HepG2 (cell line): ENCODE measurements at regions not wholly inside any gene's neighbourhood (a gene's known extent, or its start where the extent isn't known, plus 50 kb on each side); places are given as distances from the start of the nearest gene placed in this dataset.
A peak's percentile ranks its signal among the peaks of the same experiment; 100 is the strongest.

Experiments used
- CBX1 ChIP-seq: IDR thresholded peaks from one replicate; pipeline ENCODE4 v1.6.1; 2016; ENCODE audit warnings: antibody characterized with exemption, low read depth
- GABPB1 ChIP-seq: IDR thresholded peaks from 2 replicates; pipeline ENCODE4 v1.6.1; 2016; ENCODE audit warnings: mild to moderate bottlenecking, missing genetic modification reagents, moderate library complexity, missing compliant biosample characterization
- HNRNPL ChIP-seq: fragments of 200-400 bp; formaldehyde crosslinking; IDR thresholded peaks from 2 replicates; pipeline ENCODE4 v1.6.1; 2017; ENCODE audit warnings: mild to moderate bottlenecking, low read depth, low read length
- MTF2 ChIP-seq: sonication (generic); formaldehyde crosslinking; IDR thresholded peaks from 2 replicates; pipeline ENCODE4 v1.5.0; 2020; ENCODE audit warnings: missing genetic modification reagents, borderline replicate concordance
- RBAK ChIP-seq: sonication (generic); formaldehyde crosslinking; IDR thresholded peaks from 2 replicates; pipeline ENCODE4 v1.5.1; 2020; ENCODE audit warnings: mild to moderate bottlenecking, missing genetic modification reagents
- XRCC5 ChIP-seq: fragments of 200-400 bp; formaldehyde crosslinking; optimal IDR thresholded peaks from 2 replicates; pipeline ENCODE3; 2017; ENCODE audit warnings: mild to moderate bottlenecking, low read length
- ZNF430 ChIP-seq: sonication (generic); formaldehyde crosslinking; IDR thresholded peaks from 2 replicates; pipeline ENCODE4 v1.9.0; 2021; ENCODE audit warnings: mild to moderate bottlenecking, missing genetic modification reagents
- ZNF749 ChIP-seq: sonication (generic); formaldehyde crosslinking; IDR thresholded peaks from 2 replicates; pipeline ENCODE4 v1.8.0; 2022; ENCODE audit warnings: mild to moderate bottlenecking, missing genetic modification reagents, moderate library complexity, borderline replicate concordance
- TF ChIP-seq, protein P1 (sequence below): sonication (generic); formaldehyde crosslinking; IDR thresholded peaks from 2 replicates; pipeline ENCODE4 v1.4.0; 2020; ENCODE audit warnings: missing genetic modification reagents, mild to moderate bottlenecking, borderline replicate concordance
- TF ChIP-seq, protein P2 (sequence below): sonication (generic); formaldehyde crosslinking; IDR thresholded peaks from 2 replicates; pipeline ENCODE4 v1.5.1; 2020; ENCODE audit warnings: missing genetic modification reagents, mild to moderate bottlenecking, borderline replicate concordance
- TF ChIP-seq, protein P3 (sequence below): IDR thresholded peaks from 2 replicates; pipeline ENCODE4 v1.6.1; 2018; ENCODE audit warnings: missing genetic modification reagents, mild to moderate bottlenecking, missing compliant biosample characterization
- TF ChIP-seq, protein P4 (sequence below): sonication (generic); formaldehyde crosslinking; IDR thresholded peaks from 2 replicates; pipeline ENCODE4 v1.8.0; 2022; ENCODE audit warnings: mild to moderate bottlenecking, missing genetic modification reagents, moderate library complexity
- TF ChIP-seq, protein P5 (sequence below): sonication (generic); formaldehyde crosslinking; IDR thresholded peaks from 2 replicates; pipeline ENCODE4 v1.4.0; 2020; ENCODE audit warnings: missing genetic modification reagents, borderline replicate concordance
- TF ChIP-seq, protein P6 (sequence below): sonication (generic); formaldehyde crosslinking; IDR thresholded peaks from 2 replicates; pipeline ENCODE4 v1.9.0; 2021; ENCODE audit warnings: missing genetic modification reagents, borderline replicate concordance
- TF ChIP-seq, protein P7 (sequence below): sonication (generic); formaldehyde crosslinking; IDR thresholded peaks from 2 replicates; pipeline ENCODE4 v1.8.0; 2022; ENCODE audit warnings: mild to moderate bottlenecking, missing genetic modification reagents; ENCODE audit not compliant: insufficient replicate concordance
- TF ChIP-seq, protein P8 (sequence below): sonication (generic); formaldehyde crosslinking; IDR thresholded peaks from 2 replicates; pipeline ENCODE4 v1.4.0; 2020; ENCODE audit warnings: mild to moderate bottlenecking, missing genetic modification reagents

DNA sequence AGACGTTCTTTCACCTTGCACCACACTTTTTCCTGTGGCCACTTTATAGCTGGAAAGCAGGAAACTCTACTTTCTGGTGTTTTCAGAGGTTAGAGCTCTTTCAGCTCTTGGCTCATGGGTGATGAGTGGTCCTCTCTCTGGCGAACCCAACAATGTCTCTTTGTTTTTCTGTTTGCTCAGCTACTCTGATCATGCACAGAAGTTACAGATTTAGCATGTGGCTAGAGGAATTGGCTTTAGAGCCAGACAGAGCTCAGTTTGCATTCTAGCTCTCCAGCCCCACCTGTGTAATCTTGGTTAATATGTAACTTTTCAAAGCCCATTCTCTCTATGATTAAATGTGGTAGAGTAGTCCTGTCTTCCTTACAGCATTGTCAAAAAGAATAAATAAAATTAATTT, 225.2 kb downstream of the HAPSTR1 start (continued):
- TF ChIP-seq, protein P1, sequence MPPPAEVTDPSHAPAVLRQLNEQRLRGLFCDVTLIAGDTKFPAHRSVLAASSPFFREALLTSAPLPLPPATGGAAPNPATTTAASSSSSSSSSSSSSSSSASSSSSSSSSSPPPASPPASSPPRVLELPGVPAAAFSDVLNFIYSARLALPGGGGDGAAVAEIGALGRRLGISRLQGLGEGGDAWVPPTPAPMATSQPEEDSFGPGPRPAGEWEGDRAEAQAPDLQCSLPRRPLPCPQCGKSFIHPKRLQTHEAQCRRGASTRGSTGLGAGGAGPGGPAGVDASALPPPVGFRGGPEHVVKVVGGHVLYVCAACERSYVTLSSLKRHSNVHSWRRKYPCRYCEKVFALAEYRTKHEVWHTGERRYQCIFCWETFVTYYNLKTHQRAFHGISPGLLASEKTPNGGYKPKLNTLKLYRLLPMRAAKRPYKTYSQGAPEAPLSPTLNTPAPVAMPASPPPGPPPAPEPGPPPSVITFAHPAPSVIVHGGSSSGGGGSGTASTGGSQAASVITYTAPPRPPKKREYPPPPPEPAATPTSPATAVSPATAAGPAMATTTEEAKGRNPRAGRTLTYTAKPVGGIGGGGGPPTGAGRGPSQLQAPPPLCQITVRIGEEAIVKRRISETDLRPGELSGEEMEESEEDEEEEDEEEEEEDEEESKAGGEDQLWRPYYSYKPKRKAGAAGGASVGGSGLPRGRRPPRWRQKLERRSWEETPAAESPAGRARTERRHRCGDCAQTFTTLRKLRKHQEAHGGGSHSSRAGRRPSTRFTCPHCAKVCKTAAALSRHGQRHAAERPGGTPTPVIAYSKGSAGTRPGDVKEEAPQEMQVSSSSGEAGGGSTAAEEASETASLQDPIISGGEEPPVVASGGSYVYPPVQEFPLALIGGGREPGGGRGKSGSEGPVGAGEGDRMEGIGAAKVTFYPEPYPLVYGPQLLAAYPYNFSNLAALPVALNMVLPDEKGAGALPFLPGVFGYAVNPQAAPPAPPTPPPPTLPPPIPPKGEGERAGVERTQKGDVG (CRISPR knock-in tag) = no peak
- TF ChIP-seq MTF2 (CRISPR knock-in tag) (no peak), GABPB1 (0 out of 2 replicates have a peak, but pooled peaks have one; percentile 9), ZNF430 (no peak), CBX1 (no peak), RBAK (CRISPR knock-in tag) (0 out of 2 replicates have a peak, but pooled peaks have one; percentile 52), XRCC5 (peak; percentile 41), ZNF749 (CRISPR knock-in tag) (no peak), HNRNPL (no peak)
- TF ChIP-seq, protein P2, sequence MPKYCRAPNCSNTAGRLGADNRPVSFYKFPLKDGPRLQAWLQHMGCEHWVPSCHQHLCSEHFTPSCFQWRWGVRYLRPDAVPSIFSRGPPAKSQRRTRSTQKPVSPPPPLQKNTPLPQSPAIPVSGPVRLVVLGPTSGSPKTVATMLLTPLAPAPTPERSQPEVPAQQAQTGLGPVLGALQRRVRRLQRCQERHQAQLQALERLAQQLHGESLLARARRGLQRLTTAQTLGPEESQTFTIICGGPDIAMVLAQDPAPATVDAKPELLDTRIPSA (CRISPR knock-in tag) = no peak
- TF ChIP-seq, protein P3, sequence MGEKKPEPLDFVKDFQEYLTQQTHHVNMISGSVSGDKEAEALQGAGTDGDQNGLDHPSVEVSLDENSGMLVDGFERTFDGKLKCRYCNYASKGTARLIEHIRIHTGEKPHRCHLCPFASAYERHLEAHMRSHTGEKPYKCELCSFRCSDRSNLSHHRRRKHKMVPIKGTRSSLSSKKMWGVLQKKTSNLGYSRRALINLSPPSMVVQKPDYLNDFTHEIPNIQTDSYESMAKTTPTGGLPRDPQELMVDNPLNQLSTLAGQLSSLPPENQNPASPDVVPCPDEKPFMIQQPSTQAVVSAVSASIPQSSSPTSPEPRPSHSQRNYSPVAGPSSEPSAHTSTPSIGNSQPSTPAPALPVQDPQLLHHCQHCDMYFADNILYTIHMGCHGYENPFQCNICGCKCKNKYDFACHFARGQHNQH (CRISPR knock-in tag) = peak; percentile 67; the same call in 1 of the 2 replicates
- TF ChIP-seq, protein P4, sequence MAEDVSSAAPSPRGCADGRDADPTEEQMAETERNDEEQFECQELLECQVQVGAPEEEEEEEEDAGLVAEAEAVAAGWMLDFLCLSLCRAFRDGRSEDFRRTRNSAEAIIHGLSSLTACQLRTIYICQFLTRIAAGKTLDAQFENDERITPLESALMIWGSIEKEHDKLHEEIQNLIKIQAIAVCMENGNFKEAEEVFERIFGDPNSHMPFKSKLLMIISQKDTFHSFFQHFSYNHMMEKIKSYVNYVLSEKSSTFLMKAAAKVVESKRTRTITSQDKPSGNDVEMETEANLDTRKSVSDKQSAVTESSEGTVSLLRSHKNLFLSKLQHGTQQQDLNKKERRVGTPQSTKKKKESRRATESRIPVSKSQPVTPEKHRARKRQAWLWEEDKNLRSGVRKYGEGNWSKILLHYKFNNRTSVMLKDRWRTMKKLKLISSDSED (CRISPR knock-in tag) = no peak
- TF ChIP-seq, protein P5, sequence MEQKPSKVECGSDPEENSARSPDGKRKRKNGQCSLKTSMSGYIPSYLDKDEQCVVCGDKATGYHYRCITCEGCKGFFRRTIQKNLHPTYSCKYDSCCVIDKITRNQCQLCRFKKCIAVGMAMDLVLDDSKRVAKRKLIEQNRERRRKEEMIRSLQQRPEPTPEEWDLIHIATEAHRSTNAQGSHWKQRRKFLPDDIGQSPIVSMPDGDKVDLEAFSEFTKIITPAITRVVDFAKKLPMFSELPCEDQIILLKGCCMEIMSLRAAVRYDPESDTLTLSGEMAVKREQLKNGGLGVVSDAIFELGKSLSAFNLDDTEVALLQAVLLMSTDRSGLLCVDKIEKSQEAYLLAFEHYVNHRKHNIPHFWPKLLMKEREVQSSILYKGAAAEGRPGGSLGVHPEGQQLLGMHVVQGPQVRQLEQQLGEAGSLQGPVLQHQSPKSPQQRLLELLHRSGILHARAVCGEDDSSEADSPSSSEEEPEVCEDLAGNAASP (CRISPR knock-in tag) = peak; percentile 52; the same call in 1 of the 2 replicates
- TF ChIP-seq, protein P6, sequence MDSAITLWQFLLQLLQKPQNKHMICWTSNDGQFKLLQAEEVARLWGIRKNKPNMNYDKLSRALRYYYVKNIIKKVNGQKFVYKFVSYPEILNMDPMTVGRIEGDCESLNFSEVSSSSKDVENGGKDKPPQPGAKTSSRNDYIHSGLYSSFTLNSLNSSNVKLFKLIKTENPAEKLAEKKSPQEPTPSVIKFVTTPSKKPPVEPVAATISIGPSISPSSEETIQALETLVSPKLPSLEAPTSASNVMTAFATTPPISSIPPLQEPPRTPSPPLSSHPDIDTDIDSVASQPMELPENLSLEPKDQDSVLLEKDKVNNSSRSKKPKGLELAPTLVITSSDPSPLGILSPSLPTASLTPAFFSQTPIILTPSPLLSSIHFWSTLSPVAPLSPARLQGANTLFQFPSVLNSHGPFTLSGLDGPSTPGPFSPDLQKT = no peak
- TF ChIP-seq, protein P7, sequence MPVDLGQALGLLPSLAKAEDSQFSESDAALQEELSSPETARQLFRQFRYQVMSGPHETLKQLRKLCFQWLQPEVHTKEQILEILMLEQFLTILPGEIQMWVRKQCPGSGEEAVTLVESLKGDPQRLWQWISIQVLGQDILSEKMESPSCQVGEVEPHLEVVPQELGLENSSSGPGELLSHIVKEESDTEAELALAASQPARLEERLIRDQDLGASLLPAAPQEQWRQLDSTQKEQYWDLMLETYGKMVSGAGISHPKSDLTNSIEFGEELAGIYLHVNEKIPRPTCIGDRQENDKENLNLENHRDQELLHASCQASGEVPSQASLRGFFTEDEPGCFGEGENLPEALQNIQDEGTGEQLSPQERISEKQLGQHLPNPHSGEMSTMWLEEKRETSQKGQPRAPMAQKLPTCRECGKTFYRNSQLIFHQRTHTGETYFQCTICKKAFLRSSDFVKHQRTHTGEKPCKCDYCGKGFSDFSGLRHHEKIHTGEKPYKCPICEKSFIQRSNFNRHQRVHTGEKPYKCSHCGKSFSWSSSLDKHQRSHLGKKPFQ (CRISPR knock-in tag) = no peak
- TF ChIP-seq, protein P8, sequence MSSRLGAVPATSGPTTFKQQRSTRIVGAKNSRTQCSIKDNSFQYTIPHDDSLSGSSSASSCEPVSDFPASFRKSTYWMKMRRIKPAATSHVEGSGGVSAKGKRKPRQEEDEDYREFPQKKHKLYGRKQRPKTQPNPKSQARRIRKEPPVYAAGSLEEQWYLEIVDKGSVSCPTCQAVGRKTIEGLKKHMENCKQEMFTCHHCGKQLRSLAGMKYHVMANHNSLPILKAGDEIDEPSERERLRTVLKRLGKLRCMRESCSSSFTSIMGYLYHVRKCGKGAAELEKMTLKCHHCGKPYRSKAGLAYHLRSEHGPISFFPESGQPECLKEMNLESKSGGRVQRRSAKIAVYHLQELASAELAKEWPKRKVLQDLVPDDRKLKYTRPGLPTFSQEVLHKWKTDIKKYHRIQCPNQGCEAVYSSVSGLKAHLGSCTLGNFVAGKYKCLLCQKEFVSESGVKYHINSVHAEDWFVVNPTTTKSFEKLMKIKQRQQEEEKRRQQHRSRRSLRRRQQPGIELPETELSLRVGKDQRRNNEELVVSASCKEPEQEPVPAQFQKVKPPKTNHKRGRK (CRISPR knock-in tag) = no peak
